ENCODE measurements at regions not wholly inside any gene's neighbourhood (a gene's known extent, or its start where the extent isn't known, plus 50 kb on each side); places are given as distances from the start of the nearest gene placed in this dataset.

DNA sequence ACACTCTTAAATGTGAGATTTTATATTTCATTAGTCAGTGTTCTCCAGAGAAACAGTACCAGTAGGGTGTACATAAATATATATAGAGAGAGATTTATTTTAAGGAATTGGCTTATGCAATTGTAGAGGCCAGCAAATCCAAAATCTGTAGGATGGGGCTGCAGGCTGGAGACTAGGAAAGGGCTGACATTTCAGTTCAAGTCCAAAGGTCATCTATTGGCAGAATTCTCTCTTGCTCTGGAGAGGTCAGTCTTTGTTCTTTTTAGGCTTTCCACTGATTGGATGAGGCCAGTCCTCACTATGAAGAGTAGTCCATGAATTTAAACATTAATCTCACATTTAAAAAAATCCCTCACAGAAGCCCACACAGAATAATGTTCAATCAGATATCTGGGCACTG, 170.8 kb upstream of the NCKAP5 start:
- no peak overlapping the region for H3K9ac ChIP-seq (ENCODE audit: insufficient read depth in 1 of 2, low read depth in 2 of 2, low read length in 2 of 2)
- H3K9me1 ChIP-seq (ENCODE audit: control insufficient read depth, insufficient read depth, low read length) = no peaks in the 10 kb centered on the region
- no peaks in the 10 kb centered on the region for H3K36me3 ChIP-seq (ENCODE audit: control insufficient read depth, insufficient read depth, low read length)
- no peaks in the 10 kb centered on the region for H3K9me3 ChIP-seq (replicated peaks; ENCODE audit: control insufficient read depth, insufficient read depth, low read depth, low read length)
- ChIA-PET POLR2A (no interaction called here), CTCF (ENCODE audit: low intra/inter-chr PET ratio) (no interaction called here)
- no peaks in the 10 kb centered on the region for H3K4me1 ChIP-seq (replicated peaks in 1 of 2; ENCODE audit: control insufficient read depth in 2 of 2, insufficient read depth in 2 of 2, low read length in 2 of 2)
- FAIRE-seq (no peak), DNase-seq (ENCODE audit: extremely low read depth in 1 of 4, low spot score in 3 of 4) (no peak), ATAC-seq (no peak)
- H3K27me3 ChIP-seq (ENCODE audit: control insufficient read depth in 2 of 2, insufficient read depth in 2 of 2, low read length in 2 of 2) = no peaks in the 10 kb centered on the region
- no TSS peak for BruUV-seq (replicated peaks)
- no peaks in the 10 kb centered on the region for H3K79me2 ChIP-seq (ENCODE audit: control insufficient read depth, insufficient read depth, low read length)
- in situ Hi-C loops (cut with MboI) (no loop called here), intact Hi-C loops (cut with micrococcal nuclease) (no loop called here)
- H4K20me1 ChIP-seq (replicated peaks; ENCODE audit: control insufficient read depth, insufficient read depth, low read length) = no peaks in the 10 kb centered on the region
- H2AFZ ChIP-seq (ENCODE audit: low read depth, low read length) = no peak overlapping the region
- H3K4me3 ChIP-seq = no peak overlapping the region
- no peak overlapping the region for H3K4me2 ChIP-seq (ENCODE audit: insufficient read depth, low read length)
- H3K27ac ChIP-seq (ENCODE audit: extremely low read depth, low read depth, low read length) = no peak overlapping the region
- TF ChIP-seq, protein P1, sequence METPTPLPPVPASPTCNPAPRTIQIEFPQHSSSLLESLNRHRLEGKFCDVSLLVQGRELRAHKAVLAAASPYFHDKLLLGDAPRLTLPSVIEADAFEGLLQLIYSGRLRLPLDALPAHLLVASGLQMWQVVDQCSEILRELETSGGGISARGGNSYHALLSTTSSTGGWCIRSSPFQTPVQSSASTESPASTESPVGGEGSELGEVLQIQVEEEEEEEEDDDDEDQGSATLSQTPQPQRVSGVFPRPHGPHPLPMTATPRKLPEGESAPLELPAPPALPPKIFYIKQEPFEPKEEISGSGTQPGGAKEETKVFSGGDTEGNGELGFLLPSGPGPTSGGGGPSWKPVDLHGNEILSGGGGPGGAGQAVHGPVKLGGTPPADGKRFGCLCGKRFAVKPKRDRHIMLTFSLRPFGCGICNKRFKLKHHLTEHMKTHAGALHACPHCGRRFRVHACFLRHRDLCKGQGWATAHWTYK (CRISPR knock-in tag; IDR thresholded peaks at IDR 0.05) = no peak
- no peak for TF ChIP-seq CHD1 (IDR thresholded peaks at IDR 0.05; ENCODE audit: low read length)
- TF ChIP-seq, protein P2, sequence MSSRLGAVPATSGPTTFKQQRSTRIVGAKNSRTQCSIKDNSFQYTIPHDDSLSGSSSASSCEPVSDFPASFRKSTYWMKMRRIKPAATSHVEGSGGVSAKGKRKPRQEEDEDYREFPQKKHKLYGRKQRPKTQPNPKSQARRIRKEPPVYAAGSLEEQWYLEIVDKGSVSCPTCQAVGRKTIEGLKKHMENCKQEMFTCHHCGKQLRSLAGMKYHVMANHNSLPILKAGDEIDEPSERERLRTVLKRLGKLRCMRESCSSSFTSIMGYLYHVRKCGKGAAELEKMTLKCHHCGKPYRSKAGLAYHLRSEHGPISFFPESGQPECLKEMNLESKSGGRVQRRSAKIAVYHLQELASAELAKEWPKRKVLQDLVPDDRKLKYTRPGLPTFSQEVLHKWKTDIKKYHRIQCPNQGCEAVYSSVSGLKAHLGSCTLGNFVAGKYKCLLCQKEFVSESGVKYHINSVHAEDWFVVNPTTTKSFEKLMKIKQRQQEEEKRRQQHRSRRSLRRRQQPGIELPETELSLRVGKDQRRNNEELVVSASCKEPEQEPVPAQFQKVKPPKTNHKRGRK (tag; IDR thresholded peaks at IDR 0.05) = no peak
- TF ChIP-seq MXI1 (IDR thresholded peaks at IDR 0.05; ENCODE audit: low read depth, low read length) = no peak
- no peak for TF ChIP-seq KLF1 (tag; IDR thresholded peaks at IDR 0.05)
- TF ChIP-seq, protein P3, sequence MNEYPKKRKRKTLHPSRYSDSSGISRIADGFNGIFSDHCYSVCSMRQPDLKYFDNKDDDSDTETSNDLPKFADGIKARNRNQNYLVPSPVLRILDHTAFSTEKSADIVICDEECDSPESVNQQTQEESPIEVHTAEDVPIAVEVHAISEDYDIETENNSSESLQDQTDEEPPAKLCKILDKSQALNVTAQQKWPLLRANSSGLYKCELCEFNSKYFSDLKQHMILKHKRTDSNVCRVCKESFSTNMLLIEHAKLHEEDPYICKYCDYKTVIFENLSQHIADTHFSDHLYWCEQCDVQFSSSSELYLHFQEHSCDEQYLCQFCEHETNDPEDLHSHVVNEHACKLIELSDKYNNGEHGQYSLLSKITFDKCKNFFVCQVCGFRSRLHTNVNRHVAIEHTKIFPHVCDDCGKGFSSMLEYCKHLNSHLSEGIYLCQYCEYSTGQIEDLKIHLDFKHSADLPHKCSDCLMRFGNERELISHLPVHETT (CRISPR knock-in tag; conservative IDR thresholded peaks at IDR 0.05 in 1 of 2, IDR thresholded peaks at IDR 0.05 in 1 of 2) = no peak
- TF ChIP-seq ZNF282 (CRISPR knock-in tag; IDR thresholded peaks at IDR 0.05) = no peak
- TF ChIP-seq HSF4 (CRISPR knock-in tag; IDR thresholded peaks at IDR 0.05; ENCODE audit: borderline replicate concordance) = no peak
- TF ChIP-seq, protein P4, sequence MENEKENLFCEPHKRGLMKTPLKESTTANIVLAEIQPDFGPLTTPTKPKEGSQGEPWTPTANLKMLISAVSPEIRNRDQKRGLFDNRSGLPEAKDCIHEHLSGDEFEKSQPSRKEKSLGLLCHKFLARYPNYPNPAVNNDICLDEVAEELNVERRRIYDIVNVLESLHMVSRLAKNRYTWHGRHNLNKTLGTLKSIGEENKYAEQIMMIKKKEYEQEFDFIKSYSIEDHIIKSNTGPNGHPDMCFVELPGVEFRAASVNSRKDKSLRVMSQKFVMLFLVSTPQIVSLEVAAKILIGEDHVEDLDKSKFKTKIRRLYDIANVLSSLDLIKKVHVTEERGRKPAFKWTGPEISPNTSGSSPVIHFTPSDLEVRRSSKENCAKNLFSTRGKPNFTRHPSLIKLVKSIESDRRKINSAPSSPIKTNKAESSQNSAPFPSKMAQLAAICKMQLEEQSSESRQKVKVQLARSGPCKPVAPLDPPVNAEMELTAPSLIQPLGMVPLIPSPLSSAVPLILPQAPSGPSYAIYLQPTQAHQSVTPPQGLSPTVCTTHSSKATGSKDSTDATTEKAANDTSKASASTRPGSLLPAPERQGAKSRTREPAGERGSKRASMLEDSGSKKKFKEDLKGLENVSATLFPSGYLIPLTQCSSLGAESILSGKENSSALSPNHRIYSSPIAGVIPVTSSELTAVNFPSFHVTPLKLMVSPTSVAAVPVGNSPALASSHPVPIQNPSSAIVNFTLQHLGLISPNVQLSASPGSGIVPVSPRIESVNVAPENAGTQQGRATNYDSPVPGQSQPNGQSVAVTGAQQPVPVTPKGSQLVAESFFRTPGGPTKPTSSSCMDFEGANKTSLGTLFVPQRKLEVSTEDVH (IDR thresholded peaks at IDR 0.05; ENCODE audit: low read depth, partially characterized antibody) = no peak
- TF ChIP-seq RCOR1 (IDR thresholded peaks at IDR 0.05; ENCODE audit: borderline replicate concordance in 1 of 2, low read depth in 2 of 2, low read length in 2 of 2) = no peak
- TF ChIP-seq, protein P5, sequence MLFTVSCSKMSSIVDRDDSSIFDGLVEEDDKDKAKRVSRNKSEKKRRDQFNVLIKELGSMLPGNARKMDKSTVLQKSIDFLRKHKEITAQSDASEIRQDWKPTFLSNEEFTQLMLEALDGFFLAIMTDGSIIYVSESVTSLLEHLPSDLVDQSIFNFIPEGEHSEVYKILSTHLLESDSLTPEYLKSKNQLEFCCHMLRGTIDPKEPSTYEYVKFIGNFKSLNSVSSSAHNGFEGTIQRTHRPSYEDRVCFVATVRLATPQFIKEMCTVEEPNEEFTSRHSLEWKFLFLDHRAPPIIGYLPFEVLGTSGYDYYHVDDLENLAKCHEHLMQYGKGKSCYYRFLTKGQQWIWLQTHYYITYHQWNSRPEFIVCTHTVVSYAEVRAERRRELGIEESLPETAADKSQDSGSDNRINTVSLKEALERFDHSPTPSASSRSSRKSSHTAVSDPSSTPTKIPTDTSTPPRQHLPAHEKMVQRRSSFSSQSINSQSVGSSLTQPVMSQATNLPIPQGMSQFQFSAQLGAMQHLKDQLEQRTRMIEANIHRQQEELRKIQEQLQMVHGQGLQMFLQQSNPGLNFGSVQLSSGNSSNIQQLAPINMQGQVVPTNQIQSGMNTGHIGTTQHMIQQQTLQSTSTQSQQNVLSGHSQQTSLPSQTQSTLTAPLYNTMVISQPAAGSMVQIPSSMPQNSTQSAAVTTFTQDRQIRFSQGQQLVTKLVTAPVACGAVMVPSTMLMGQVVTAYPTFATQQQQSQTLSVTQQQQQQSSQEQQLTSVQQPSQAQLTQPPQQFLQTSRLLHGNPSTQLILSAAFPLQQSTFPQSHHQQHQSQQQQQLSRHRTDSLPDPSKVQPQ (CRISPR knock-in tag; IDR thresholded peaks at IDR 0.05; ENCODE audit: borderline replicate concordance) = no peak
- no peak for TF ChIP-seq HDAC6 (IDR thresholded peaks at IDR 0.05; ENCODE audit: low read depth, low read length)
- no peak for TF ChIP-seq HNRNPH1 (optimal IDR thresholded peaks at IDR 0.05; ENCODE audit: low read depth, low read length)
